ENCODE measurements at regions not wholly inside any gene's neighbourhood (a gene's known extent, or its start where the extent isn't known, plus 50 kb on each side); places are given as distances from the start of the nearest gene placed in this dataset.

DNA sequence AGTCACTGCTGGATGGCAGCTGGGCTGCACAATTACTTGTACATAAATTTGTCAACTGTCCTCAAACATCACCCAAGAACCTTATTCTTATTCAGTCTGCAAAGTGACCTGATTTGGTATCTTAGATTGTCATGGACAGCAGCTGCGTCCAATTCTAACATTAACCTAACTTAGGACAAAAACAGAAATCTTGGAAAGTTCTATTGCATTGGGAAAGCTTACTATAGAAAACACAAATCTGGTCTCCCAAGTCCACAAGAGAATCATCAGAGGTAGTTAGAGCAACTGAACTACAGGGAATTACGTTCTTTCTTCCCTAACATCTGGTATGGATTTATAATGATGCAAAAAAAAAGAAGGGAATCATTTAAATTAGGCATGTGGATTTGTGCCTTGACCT, 283.9 kb downstream of the NR2F1-AS1 start:
- no peak for TF ChIP-seq EZH2phosphoT487 (IDR thresholded peaks at IDR 0.05; ENCODE audit: borderline replicate concordance, low read length)
- TF ChIP-seq, protein P1, sequence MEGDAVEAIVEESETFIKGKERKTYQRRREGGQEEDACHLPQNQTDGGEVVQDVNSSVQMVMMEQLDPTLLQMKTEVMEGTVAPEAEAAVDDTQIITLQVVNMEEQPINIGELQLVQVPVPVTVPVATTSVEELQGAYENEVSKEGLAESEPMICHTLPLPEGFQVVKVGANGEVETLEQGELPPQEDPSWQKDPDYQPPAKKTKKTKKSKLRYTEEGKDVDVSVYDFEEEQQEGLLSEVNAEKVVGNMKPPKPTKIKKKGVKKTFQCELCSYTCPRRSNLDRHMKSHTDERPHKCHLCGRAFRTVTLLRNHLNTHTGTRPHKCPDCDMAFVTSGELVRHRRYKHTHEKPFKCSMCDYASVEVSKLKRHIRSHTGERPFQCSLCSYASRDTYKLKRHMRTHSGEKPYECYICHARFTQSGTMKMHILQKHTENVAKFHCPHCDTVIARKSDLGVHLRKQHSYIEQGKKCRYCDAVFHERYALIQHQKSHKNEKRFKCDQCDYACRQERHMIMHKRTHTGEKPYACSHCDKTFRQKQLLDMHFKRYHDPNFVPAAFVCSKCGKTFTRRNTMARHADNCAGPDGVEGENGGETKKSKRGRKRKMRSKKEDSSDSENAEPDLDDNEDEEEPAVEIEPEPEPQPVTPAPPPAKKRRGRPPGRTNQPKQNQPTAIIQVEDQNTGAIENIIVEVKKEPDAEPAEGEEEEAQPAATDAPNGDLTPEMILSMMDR (IDR thresholded peaks at IDR 0.05; ENCODE audit: low read depth, low read length, poor library complexity, severe bottlenecking): no peak

All from DOHH2 (cell line).